Ureter (tissue), 1 donor: ENCODE measurements at regions not wholly inside any gene's neighbourhood (a gene's known extent, or its start where the extent isn't known, plus 50 kb on each side); places are given as distances from the start of the nearest gene placed in this dataset.

Source experiments
- DNase-seq: peaks from one replicate; pipeline ENCODE4 v3.0.0-alpha.2; 2020; ENCODE audit warnings: low spot score
- donor health status: DM: yes; HTN: yes; CAD: no.

DNA sequence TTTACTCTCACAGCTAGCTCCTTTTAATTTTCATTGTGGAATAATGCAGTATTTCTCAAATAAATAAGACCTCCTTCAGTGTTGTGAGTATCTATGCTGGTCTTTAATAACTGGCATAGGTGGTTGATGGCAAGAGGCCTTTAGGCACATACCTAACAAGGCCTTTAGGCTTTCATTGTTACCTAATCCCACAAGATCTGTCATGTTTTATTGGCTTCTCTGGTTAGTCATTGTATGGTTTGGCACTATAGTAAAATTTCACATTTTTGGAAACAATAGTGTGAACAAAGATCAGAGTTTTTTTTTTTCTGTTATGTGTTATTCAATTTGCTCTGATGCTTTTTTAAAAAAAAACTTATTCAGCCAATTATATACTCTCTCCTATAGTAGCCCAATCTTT lies 89.8 kb upstream of the NEUROD1 start:
- no peak for DNase-seq

DNA sequence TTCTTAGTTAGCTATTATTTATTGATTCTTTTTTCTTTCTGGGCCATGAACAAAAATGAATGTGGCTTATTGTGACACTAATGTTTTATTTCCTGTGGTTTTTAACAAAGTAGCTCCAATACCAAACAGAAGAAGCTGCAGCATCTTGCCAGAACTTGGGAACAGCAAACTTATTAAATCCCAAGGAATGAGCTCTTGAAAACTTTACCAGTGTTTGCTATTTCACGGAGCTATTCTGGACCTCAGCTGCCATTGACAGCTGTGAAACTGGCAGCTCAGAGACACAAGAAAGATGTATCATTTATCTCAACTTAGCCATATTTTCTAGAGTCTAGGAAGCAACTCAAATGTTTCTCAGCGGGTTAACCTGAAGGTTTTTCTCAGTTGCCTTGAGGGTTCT lies 91.0 kb upstream of the NEUROD1 start:
- DNase-seq = no peak

DNA sequence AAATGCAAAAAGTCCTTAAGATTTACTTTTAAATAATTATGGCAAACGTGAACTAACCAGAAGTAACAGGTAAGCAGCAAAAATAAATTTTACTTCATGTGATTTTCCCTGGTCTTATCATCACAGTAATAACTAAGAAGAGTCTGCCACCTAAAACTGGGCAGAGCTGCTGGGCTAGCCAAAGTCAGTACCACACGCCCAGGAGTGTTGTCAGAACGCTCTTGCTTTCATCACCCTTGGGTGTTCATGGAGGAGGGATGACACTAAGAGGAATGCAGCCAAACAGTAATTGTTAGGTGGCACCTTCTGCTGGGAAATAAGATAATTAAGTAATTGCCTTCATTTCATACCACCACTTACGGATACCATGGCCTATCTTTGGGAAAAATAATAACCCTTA lies 92.0 kb upstream of the NEUROD1 start:
- DNase-seq = no peak

DNA sequence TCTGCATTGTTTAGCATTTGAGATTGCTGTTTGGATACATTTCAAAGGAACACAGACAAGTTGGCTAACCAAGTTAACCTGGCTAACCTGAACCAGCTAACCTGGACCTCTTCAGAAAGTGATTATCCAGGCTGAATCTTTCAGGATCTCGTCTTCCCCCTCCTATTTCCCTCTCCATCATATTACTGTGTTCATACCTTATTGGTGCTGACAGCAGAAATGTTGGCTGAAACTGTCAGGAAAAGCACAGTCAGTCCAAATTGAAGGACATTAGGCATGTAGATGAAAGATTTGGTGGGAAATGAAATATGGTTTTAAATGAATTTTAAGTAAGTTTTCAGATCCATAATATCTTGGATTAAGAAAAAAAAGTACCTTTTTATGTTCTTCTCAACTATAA lies 92.5 kb upstream of the NEUROD1 start:
- no peak for DNase-seq

DNA sequence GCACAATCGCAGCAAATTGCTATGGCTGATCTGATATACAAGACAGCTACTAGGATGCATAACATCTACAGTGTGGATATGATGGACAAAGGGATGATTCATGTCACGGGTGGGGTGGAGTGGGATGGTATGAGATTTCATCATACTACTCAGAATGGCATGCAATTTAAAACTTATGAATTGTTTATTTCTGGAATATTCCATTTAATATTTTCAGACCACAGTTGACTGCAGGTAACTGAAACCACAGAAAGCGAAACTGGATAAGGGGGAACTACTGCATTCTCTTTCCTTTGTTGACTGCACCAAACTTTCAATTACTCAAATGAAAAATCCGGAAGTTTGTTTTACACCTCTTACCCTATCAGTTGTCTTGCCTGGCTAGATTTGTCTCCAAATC lies 94.4 kb upstream of the NEUROD1 start:
- DNase-seq = no peak

DNA sequence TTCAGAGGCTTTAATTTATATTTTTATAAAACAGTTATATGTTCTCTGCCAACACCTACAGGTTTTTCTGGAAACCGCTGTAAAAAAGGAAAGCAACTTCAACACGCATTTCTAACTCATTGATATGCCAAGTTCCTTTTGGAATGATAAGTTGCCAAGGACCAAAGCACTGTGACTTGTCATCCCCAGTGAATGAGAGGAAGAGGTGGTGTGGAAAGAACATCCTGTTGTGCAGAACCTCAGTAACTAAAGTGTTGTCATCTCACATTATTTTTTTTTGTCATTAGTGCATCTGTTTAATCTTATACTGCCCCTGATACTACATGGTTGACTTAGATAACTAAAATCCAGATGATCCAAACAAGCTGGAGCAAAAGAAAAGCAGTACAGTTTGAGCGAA lies 96.0 kb upstream of the NEUROD1 start:
- no peak for DNase-seq

DNA sequence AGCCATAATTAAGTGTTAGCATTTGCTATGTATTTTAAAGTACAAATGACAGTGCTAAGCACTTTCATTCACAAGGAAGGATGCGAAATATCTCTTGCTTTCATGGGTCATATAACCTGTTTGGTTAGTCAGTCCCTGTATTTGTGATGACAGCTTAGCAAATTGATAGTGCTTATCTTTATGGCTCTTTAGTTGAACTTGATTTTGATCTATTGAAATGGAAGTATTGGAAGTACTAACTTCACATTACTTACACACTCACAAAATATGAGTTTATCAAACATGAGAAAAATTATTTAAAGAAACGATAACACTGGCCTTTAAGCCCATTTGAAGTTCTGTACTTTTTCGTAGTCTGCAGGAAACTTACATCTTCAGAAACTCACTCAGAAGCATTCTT lies 97.4 kb upstream of the NEUROD1 start:
- DNase-seq = no peak

DNA sequence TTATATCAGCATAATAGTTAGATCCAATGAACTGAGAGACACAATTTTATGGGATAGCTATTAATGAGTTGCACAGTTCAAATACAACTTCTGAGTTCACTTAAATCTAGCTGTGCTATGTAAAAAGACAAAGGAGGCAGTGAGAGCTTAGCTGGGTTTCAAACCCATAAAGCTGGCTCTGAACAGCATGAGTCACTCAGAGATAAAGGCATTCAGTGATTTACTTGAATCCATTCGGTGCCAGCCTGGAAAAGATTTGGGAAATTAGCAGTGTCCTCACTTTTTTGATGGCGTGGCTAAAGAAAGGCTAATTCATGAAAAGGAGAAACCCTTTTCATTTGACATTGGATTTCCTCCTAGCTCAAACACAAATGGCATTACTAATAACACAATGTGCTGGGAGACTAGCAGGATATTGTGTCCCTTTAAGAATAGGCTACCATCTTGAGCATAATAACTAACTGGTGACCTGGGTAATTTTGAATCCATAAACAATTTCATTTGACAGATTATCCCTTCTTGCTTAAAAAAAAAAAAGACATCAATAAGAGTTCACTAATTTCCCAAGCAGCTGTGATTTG lies 98.4 kb upstream of the NEUROD1 start:
- DNase-seq = no peak

DNA sequence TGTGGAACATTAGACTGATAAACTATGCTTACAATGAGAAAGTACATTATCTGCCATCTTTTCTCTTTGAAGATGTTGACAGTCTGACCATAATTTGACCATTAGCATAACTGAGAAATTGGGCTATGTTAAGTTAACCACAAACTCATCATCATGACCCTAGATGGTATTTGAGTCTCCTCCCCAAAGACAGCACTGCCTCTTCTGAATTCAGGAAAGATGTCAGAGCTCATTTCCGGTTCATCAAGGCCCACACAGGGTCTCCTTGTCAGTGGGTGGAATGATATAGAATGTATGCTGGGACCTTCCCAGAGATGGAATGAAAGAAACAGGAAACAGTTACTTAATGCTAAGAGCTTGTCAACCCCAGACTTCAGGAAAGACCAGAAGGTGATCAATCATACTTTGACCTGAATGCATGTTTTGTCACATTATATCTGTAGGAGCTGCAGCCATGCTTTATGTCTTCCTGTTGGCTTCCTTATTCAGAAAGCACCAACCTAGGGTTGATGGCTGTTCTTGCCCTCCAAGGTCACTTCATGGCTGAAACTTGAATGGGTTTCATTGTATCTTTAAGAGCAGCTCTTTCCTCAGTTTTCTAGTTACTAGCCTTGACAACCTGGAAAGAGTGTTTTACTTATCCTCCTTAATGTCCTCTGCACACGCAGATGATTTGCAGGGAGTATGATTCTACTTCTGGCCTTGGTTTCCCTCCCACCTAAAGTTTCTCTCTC lies 99.1 kb upstream of the NEUROD1 start:
- DNase-seq = no peak

DNA sequence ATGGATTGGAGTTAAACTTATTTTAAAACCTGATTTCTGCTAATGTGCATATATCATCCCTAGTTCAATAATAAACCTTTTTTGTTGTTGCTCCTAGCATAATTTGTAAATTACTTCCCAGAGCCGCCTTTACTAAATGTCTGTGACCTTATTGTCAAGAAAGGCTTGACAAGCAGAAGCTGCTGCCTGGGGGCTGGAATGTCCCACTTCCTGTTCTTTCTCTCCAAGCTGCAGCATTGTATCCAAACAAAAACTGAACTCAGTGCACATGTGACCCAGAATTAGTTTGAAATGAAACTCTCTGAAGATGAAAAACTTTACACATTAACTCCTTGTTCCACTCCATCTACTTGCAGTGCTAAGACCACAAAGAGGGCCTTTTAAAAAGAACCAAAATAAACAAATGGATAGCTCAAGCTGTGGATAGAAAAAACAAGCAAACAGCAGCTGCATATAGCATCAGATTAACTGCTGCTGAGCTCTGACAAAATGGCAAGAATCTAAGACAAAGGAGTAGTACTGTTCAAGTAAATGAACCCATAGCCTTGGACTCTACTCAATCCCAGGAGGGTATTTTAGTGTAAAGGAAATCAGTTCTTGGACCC lies 99.8 kb upstream of the NEUROD1 start:
- DNase-seq = no peak

DNA sequence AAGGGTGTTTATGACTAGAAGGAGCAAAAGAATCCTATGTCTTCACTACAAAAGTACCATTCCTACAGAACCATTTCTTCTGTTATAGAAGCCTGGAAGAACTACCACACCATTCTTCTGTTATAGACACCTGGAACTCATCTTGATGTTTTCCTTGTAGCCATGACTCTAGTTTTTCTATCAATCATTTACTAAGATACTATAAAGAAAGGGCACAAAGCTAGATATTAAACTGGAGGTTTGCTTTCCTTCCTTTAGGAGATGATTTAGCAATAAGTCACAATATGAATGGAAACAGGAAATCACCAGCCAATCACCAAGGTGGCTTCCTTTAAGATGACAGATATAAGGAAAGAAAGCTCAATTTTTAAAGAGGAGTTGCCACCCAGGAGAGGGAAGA lies 100.3 kb upstream of the NEUROD1 start:
- no peak for DNase-seq

DNA sequence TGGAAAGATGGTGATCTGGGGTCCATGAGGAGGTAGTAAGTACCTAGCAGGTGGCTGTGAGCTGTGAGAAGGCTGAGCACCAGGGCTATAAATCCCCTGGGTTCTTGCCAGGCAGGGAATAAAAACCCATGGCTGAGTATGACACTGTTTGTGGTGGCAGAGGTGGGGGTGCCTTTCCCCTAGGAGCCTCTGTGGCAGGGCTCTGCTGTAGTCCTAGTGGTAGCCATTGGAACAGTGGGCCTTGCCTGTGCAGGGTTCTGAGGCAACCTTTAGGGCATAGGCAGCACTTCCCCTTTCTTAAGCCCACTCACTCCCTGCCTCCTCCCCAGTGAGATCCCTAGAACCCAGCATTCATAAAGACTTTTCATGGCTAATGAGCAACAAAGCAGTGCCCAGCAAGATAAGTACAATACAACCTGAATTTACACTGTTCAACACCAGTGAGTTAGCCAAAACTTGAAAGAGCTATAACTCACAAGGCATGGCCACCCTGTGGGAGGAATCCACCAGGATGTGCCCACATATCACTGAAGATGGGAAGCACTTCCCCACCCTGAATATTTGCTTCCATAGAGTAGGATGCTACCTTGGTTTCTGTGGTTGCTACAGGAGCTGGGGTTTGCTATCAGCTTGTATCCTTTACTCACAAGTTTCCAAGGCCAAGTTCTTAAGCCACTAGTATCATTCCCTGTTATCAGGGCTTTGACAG lies 100.9 kb upstream of the NEUROD1 start:
- DNase-seq = no peak

DNA sequence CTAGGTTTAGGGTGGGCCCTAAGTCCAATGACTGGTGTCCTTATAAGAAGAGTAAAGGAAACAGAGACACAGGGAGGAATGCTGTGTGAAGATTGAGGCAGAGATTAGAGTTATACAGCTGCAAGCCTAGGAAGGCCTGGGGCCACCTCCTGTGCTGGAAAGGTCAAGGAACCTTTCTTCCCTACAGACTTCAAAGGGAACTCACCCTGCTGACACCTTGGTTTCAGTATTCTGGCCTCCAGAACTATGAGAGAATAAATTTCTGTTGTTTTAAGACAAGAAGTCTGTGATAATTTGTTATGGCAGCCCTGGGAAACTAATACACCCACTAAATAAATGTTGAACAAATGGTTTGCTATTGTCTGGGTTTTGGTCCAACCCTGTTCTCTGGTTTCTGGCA lies 102.3 kb upstream of the NEUROD1 start:
- DNase-seq = no peak

DNA sequence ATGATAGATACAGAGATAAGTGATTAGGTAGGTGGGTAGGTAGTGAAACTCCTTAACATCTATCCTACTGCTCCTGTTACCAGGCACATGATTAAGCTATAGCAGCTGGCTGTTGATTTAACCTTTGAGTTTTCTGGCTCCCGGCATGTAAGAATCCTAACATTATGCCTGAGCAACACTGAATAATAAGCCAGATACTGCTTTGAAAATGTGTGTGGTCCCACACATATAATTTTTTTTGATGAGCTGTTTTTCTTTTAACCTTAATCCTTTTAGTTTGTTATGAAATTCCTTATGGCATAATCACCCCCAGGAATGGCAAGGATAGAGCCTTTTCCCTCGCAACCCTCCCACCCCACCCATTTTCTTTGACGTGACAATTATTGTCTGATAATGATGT lies 104.2 kb upstream of the NEUROD1 start:
- no peak for DNase-seq

DNA sequence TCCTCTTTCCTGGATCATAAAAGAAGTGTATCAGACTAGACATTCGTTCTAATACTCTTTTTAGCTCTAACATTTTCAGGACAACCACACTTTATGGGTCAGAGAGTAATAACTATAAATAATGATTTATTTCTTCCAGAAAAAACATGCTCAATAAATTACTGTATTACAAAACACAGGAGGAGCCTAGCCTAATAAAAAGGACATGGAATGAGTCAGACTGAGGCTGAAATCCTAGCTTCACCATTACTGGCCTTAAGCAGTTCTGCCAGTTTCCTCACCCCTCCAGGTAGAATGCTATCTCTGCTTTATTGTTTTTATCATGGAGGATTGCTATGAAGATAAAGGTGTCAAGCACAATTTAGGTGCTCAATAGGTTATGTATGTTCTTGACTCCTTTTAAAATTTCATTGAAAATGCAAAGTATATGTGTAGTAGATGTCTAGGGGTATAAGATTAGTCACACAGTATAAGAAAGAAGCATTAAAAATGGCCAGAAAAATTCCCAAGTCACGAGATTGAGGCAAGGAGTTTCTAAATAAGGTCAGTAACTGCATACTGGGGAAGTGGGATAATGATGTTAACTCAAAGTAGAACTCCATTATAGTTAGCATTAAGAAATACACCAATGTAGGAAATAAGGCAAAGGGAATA lies 105.5 kb upstream of the NEUROD1 start:
- DNase-seq = no peak

DNA sequence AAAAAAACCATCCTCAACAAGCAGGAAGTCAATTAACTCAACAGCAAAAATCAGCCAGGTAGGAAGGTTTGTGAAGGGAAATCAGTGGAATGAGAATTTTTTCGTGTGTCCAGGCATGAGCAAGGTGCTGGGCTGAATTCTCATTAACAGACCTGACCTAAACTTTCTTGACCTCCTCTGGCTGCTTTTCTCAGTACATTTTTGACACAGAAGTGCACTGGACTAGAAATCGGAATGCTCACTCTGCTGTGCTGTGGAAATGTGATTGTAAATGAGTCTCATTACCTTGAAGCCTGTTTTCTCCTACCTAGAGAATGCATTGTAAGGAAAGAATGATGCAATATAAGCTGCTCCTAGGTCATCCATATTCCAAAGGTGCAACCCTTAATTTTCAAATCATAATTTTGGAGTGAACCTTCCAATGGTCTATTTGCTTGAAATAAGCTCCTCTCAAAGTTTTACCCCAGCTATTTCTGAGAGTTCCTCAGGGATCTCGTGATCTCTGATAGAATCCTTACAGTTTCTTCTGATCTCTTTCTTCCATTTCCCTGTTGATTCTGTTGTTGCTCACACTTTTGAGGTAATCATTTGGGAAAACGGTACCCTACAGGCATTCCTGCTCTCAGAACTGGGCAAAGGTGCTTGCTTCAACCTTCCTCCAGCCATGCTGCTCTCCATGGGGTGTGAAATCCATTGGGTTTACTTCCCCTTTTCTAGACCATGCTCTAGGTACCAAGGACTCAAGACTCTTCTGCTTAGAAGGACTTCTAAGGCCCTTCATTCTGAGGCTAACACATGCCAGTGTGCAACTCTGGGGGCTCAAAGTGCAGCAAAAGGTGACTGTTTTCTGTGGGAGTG lies 104.9 kb upstream of the ITPRID2 start:
- no peak for DNase-seq

DNA sequence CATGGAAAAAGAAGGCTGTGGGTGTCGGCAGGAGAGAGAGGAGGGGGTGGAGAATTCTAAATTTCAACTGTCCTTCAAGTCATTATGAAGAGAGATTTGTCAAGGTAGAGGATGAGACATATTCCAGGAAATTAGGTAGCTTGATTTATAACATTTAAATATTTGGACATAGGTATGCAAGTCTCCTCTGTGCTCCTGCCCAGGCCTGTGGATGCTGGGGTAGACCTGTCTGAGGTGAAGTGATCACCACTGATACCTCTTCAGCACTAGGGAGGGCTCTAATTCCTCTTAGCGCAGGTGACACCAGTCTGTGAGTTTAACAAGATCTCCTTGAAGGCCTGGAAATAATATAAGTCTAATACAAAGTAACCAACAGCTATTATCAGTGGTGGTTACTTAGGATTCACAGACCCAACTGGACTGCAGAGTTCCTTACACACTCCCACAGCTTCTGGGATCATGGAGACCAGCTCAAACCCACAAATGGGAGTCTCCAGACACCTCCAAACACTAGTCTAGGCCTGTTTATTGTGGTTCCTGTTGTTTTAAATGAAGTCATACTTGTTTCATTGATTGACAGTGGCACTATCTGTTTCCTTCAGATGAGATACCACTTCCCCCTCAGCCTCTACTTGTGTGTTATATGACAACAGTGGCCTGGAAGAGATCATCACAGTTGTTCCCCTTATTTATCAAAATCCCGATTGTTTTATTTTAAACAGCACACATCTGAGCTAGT lies 104.1 kb upstream of the ITPRID2 start:
- no peak for DNase-seq

DNA sequence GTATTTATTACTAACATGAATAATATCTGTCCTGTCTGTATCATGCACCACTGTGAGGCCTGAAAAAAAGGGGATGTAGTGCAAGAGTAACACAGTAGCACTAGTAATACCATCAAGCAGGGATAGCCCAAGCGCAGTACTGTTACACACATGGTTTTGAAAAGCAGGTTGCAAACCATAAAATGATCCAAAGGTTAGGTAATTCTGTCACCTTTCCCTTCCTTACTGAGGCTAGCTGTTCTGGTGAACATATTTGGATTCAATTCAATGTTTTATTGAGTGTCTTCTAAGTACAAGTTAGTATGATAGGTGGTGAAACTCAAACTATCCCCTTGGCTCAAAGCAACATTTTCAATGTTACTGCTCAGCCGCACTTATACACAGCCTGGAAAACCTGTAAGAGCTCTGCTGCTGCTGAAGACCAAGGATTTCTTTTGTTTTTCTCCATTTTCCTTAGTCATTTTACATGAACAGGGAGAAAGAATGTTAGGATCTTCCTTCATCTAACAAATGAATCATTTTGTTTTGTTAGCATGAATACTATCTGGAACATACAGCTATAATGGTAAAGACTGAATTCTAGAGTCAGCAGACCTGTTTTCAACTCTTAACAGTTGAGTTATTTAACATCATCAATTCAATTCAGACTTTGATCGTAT lies 102.5 kb upstream of the ITPRID2 start:
- no peak for DNase-seq

DNA sequence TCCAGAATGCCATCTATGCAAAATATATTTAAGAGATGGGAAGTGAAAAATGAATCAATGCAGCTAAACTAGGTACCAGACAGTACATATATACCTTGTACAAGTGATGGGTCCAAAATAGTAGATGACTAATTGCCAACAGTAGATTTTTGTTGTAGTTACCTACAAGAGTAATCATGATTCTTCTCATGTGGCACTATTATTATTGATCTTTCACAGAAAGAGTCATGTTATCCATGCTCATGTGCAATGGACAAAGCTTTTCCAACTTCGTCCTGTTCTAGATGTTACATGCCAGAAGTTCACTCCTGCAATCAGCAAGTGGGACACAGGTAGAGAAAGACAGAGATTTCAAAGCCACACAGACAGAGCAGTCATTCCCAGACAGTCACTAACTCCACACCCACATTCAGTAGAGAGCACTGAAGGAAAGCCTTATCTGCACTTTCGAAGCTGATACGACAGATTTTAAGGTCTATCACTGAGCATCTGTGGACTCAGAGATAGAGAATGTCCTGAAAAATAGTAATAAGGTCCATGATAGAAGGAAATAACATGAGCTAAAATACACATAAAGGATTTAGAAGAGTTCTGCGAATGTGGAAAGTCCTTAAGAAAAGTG lies 101.6 kb upstream of the ITPRID2 start:
- DNase-seq = no peak
